ENCODE measurements at regions not wholly inside any gene's neighbourhood (a gene's known extent, or its start where the extent isn't known, plus 50 kb on each side); places are given as distances from the start of the nearest gene placed in this dataset.
A peak's percentile ranks its signal among the peaks of the same experiment; 100 is the strongest.

DNA sequence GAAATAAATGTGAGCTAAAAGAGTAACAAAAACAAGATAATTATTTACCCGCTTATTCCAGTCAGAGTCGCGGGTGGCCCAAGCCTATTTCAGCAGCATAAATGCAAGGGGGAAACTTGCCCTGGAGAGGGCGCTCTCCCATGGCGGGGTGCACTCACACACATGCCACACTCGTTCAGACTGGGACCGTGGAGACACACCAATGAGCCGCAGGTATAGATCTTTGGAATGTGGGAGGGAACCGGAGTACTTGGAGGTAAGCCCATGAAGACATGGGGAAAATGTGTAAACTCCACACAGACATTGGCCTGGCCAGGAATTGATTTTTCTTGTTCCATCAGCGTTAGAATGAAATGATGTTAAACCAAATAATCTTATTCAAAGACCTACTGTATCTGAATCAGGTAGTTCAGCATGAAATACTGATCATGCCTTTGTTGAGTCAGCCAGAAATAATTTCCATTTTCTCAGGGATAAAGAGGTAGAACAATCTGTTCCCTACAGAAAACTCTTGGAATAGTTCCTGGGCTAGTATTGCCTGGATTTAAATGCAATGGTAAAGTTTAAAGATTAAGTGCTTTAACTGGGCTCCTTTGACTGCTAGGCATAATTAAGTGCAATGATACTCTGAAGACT, 191.5 kb downstream of the MCHR2 start (continued):
- TF ChIP-seq, protein P1, sequence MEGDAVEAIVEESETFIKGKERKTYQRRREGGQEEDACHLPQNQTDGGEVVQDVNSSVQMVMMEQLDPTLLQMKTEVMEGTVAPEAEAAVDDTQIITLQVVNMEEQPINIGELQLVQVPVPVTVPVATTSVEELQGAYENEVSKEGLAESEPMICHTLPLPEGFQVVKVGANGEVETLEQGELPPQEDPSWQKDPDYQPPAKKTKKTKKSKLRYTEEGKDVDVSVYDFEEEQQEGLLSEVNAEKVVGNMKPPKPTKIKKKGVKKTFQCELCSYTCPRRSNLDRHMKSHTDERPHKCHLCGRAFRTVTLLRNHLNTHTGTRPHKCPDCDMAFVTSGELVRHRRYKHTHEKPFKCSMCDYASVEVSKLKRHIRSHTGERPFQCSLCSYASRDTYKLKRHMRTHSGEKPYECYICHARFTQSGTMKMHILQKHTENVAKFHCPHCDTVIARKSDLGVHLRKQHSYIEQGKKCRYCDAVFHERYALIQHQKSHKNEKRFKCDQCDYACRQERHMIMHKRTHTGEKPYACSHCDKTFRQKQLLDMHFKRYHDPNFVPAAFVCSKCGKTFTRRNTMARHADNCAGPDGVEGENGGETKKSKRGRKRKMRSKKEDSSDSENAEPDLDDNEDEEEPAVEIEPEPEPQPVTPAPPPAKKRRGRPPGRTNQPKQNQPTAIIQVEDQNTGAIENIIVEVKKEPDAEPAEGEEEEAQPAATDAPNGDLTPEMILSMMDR (IDR thresholded peaks at IDR 0.05; ENCODE audit: control extremely low read depth in 1 of 3, insufficient read depth in 1 of 3, low read depth in 1 of 3, low read length in 3 of 3): peak; percentile 74 to 94 (median 94)
- TF ChIP-seq YY1 (IDR thresholded peaks at IDR 0.05; ENCODE audit: low read depth, low read length) (peak; percentile 78), NANOG (IDR thresholded peaks at IDR 0.05; ENCODE audit: insufficient read depth, low read depth, low read length, poor library complexity, severe bottlenecking) (peak; percentile 7), TBP (IDR thresholded peaks at IDR 0.05; ENCODE audit: low read depth, low read length) (no peak), CREB1 (IDR thresholded peaks at IDR 0.05) (0 out of 2 replicates have a peak, but pooled peaks have one; percentile 15), BRCA1 (IDR thresholded peaks at IDR 0.05; ENCODE audit: low read depth, low read length) (no peak), MAX (IDR thresholded peaks at IDR 0.05) (peak; percentile 88), SP1 (IDR thresholded peaks at IDR 0.05; ENCODE audit: low read depth, low read length) (0 out of 2 replicates have a peak, but pooled peaks have one; percentile 20), RAD21 (IDR thresholded peaks at IDR 0.05 in 1 of 2, conservative IDR thresholded peaks at IDR 0.05 in 1 of 2; ENCODE audit: low read depth in 2 of 2, low read length in 2 of 2) (peak; percentile 57 to 73)

All from H1 (cell line).